ENCODE measurements at regions not wholly inside any gene's neighbourhood (a gene's known extent, or its start where the extent isn't known, plus 50 kb on each side); places are given as distances from the start of the nearest gene placed in this dataset.

GRCh38 chr2:59312967-59313940 is 1072.1 kb upstream of the FANCL start:
- no peak overlapping the region for H3K27ac Mint-ChIP-seq
- H3K4me1 Mint-ChIP-seq (ENCODE audit: low read depth) = peaks cover 5% of the 10 kb centered on the region
- no peaks in the 10 kb centered on the region for H3K36me3 Mint-ChIP-seq (ENCODE audit: low read depth)
- peaks cover 12% of the 10 kb centered on the region for H3K27me3 Mint-ChIP-seq
- no peaks in the 10 kb centered on the region for H3K9me3 Mint-ChIP-seq
- H3K4me3 Mint-ChIP-seq = no peak overlapping the region

- H3K27me3 Mint-ChIP-seq = peaks cover 12% of the 10 kb centered on the region
- H3K27ac Mint-ChIP-seq = no peak overlapping the region
- H3K4me1 Mint-ChIP-seq (ENCODE audit: low read depth) = peaks cover 5% of the 10 kb centered on the region
- H3K9me3 Mint-ChIP-seq = no peaks in the 10 kb centered on the region
- no peaks in the 10 kb centered on the region for H3K36me3 Mint-ChIP-seq (ENCODE audit: low read depth)
- H3K4me3 Mint-ChIP-seq = no peak overlapping the region
Measured at GRCh38 chr2:59312029-59312428, 1070.9 kb upstream of the FANCL start.

- H3K27me3 Mint-ChIP-seq = peaks cover 3% of the 10 kb centered on the region
- H3K27ac Mint-ChIP-seq = no peak overlapping the region
- no peak overlapping the region for H3K4me3 Mint-ChIP-seq
- no peaks in the 10 kb centered on the region for H3K4me1 Mint-ChIP-seq (ENCODE audit: low read depth)
- H3K9me3 Mint-ChIP-seq = no peaks in the 10 kb centered on the region
- no peaks in the 10 kb centered on the region for H3K36me3 Mint-ChIP-seq (ENCODE audit: low read depth)
Measured at GRCh38 chr2:59308108-59308507, 1067.0 kb upstream of the FANCL start.

- peaks cover 3% of the 10 kb centered on the region for H3K27me3 Mint-ChIP-seq
- no peak overlapping the region for H3K4me3 Mint-ChIP-seq
- H3K4me1 Mint-ChIP-seq (ENCODE audit: low read depth) = no peaks in the 10 kb centered on the region
- no peaks in the 10 kb centered on the region for H3K9me3 Mint-ChIP-seq
- H3K27ac Mint-ChIP-seq = no peak overlapping the region
- no peaks in the 10 kb centered on the region for H3K36me3 Mint-ChIP-seq (ENCODE audit: low read depth)
Measured at GRCh38 chr2:59307196-59307595, 1066.1 kb upstream of the FANCL start.

- no peak overlapping the region for H3K27ac Mint-ChIP-seq
Measured at GRCh38 chr2:59303272-59303671, 1062.1 kb upstream of the FANCL start.

GRCh38 chr2:59302683-59303082 is 1061.6 kb upstream of the FANCL start:
- H3K9me3 Mint-ChIP-seq = no peaks in the 10 kb centered on the region
- no peaks in the 10 kb centered on the region for H3K4me1 Mint-ChIP-seq (ENCODE audit: low read depth)
- H3K36me3 Mint-ChIP-seq (ENCODE audit: low read depth) = no peaks in the 10 kb centered on the region
- no peak overlapping the region for H3K27ac Mint-ChIP-seq
- H3K4me3 Mint-ChIP-seq = no peak overlapping the region
- H3K27me3 Mint-ChIP-seq = no peaks in the 10 kb centered on the region

More at GRCh38 chr2:59303272-59303671, 1062.1 kb upstream of the FANCL start:
- no peak overlapping the region for H3K4me3 Mint-ChIP-seq
- H3K36me3 Mint-ChIP-seq (ENCODE audit: low read depth) = no peaks in the 10 kb centered on the region
- H3K9me3 Mint-ChIP-seq = no peaks in the 10 kb centered on the region
- H3K4me1 Mint-ChIP-seq (ENCODE audit: low read depth) = no peaks in the 10 kb centered on the region
- H3K27me3 Mint-ChIP-seq = no peaks in the 10 kb centered on the region

GRCh38 chr2:59301466-59302402 is 1060.6 kb upstream of the FANCL start:
- Mint-ChIP-seq H3K27me3 (no peaks in the 10 kb centered on the region), H3K4me1 (ENCODE audit: low read depth) (no peaks in the 10 kb centered on the region), H3K36me3 (ENCODE audit: low read depth) (no peaks in the 10 kb centered on the region), H3K4me3 (no peak overlapping the region), H3K9me3 (no peaks in the 10 kb centered on the region), H3K27ac (no peak overlapping the region)

GRCh38 chr2:59297816-59298215 is 1056.7 kb upstream of the FANCL start:
- Mint-ChIP-seq H3K36me3 (ENCODE audit: low read depth) (no peaks in the 10 kb centered on the region), H3K4me3 (no peak overlapping the region), H3K27ac (no peak overlapping the region), H3K9me3 (no peaks in the 10 kb centered on the region), H3K4me1 (ENCODE audit: low read depth) (no peaks in the 10 kb centered on the region), H3K27me3 (no peaks in the 10 kb centered on the region)

GRCh38 chr2:59296279-59296678 is 1055.2 kb upstream of the FANCL start:
- H3K27ac Mint-ChIP-seq = no peak overlapping the region
- no peaks in the 10 kb centered on the region for H3K27me3 Mint-ChIP-seq
- no peak overlapping the region for H3K4me3 Mint-ChIP-seq
- H3K4me1 Mint-ChIP-seq (ENCODE audit: low read depth) = no peaks in the 10 kb centered on the region
- no peaks in the 10 kb centered on the region for H3K9me3 Mint-ChIP-seq
- no peaks in the 10 kb centered on the region for H3K36me3 Mint-ChIP-seq (ENCODE audit: low read depth)

GRCh38 chr2:59295524-59296162 is 1054.5 kb upstream of the FANCL start:
- Mint-ChIP-seq H3K36me3 (ENCODE audit: low read depth) (no peaks in the 10 kb centered on the region), H3K27me3 (no peaks in the 10 kb centered on the region), H3K4me1 (ENCODE audit: low read depth) (no peaks in the 10 kb centered on the region), H3K4me3 (no peak overlapping the region), H3K9me3 (no peaks in the 10 kb centered on the region), H3K27ac (no peak overlapping the region)

GRCh38 chr2:59288771-59289170 is 1047.6 kb upstream of the FANCL start:
- no peaks in the 10 kb centered on the region for H3K36me3 Mint-ChIP-seq (ENCODE audit: low read depth)
- no peak overlapping the region for H3K27ac Mint-ChIP-seq
- no peaks in the 10 kb centered on the region for H3K4me1 Mint-ChIP-seq (ENCODE audit: low read depth)
- no peaks in the 10 kb centered on the region for H3K9me3 Mint-ChIP-seq
- H3K4me3 Mint-ChIP-seq = no peak overlapping the region
- H3K27me3 Mint-ChIP-seq = no peaks in the 10 kb centered on the region

- no peak overlapping the region for H3K4me3 Mint-ChIP-seq
- H3K4me1 Mint-ChIP-seq (ENCODE audit: low read depth) = no peaks in the 10 kb centered on the region
- no peaks in the 10 kb centered on the region for H3K36me3 Mint-ChIP-seq (ENCODE audit: low read depth)
- no peaks in the 10 kb centered on the region for H3K9me3 Mint-ChIP-seq
- H3K27me3 Mint-ChIP-seq = no peaks in the 10 kb centered on the region
- no peak overlapping the region for H3K27ac Mint-ChIP-seq
Measured at GRCh38 chr2:59282374-59283057, 1041.4 kb upstream of the FANCL start.

- H3K27ac Mint-ChIP-seq = no peak overlapping the region
- no peaks in the 10 kb centered on the region for H3K9me3 Mint-ChIP-seq
- H3K4me1 Mint-ChIP-seq (ENCODE audit: low read depth) = no peaks in the 10 kb centered on the region
- no peaks in the 10 kb centered on the region for H3K36me3 Mint-ChIP-seq (ENCODE audit: low read depth)
- no peak overlapping the region for H3K4me3 Mint-ChIP-seq
- no peaks in the 10 kb centered on the region for H3K27me3 Mint-ChIP-seq
Measured at GRCh38 chr2:59277671-59278070, 1036.5 kb upstream of the FANCL start.

- H3K4me3 Mint-ChIP-seq = no peak overlapping the region
- H3K27me3 Mint-ChIP-seq = no peaks in the 10 kb centered on the region
- no peaks in the 10 kb centered on the region for H3K9me3 Mint-ChIP-seq
- H3K27ac Mint-ChIP-seq = no peak overlapping the region
- no peaks in the 10 kb centered on the region for H3K36me3 Mint-ChIP-seq (ENCODE audit: low read depth)
- H3K4me1 Mint-ChIP-seq (ENCODE audit: low read depth) = no peaks in the 10 kb centered on the region
Measured at GRCh38 chr2:59276917-59277316, 1035.8 kb upstream of the FANCL start.
